ENCODE measurements at regions not wholly inside any gene's neighbourhood (a gene's known extent, or its start where the extent isn't known, plus 50 kb on each side); places are given as distances from the start of the nearest gene placed in this dataset.
"Not testable (repeated sequence)": the region's sequence is repeated elsewhere in the genome, so short reads cannot be mapped to it uniquely, and the experiment has no call there.

DNA sequence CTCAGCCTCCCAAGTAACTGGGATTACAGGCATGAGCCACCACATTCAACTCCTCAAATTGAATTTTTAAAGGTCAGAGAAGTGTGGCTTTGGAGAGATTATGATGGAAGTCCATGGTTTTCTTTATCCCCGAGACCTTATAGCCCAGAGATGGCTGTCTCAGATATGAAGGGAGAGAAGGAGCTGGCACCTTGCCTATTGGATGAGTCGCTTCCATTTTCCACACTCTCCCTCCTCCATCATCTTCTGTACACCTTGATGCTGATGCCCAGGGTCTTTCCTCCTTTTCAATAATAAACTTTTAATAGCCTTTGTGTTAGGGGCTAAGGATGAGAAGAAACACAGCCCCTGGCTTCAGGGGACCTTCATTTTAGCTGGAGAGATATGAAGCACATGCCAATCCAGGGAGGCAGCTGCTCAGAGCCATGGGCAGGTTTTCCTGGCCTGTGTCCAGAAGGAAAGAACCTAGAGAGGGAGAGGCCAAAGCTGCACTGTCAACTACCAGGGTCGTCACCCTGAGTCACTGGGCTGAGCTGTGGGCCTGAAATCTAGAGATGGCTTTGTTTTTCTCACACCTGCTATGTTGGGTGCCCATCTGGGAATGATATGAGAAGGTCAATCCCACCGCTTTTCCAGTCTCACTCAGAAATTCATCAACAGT, 146.0 kb upstream of the SERTAD2 start:
- peak; percentile 16 for DNase-seq

DNA sequence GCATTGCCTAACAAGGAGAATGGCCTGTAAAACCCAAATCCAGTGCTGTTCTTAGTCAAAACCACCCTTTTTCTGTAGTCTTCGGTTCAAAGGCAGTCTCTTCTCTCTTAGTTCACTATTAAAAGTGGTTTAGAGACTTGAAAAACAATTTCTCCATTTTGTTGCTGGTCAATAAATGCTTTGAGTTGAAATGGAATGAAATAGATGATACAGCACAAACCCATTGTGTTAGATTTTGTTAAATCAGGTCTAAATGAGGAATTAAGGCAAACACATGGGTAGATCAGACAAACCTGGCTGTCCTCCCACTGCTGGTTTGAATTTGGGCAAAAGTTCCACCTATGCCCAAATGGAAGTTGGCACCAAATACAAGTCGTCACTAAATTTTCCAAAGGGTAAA, 150.1 kb upstream of the SERTAD2 start:
- no peak for DNase-seq

DNA sequence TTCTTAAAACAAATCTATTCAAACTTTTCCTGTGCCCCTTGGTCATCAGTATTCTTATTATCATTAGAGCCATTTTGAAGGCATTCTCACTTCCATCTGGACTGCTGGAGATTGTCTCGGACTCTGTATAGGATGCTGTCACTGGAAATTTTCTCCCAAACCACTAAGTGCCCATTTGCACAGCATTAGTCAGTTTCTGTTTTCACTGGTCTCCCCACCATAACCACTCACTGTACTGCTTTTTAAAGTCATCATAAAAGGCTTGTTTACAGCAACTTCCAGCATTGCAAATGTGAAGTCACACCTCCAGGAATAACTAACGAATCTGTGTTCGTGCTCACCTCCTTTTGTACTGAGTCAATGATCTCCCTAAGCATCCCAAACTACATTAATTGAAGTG, 150.9 kb upstream of the SERTAD2 start:
- DNase-seq: no peak

DNA sequence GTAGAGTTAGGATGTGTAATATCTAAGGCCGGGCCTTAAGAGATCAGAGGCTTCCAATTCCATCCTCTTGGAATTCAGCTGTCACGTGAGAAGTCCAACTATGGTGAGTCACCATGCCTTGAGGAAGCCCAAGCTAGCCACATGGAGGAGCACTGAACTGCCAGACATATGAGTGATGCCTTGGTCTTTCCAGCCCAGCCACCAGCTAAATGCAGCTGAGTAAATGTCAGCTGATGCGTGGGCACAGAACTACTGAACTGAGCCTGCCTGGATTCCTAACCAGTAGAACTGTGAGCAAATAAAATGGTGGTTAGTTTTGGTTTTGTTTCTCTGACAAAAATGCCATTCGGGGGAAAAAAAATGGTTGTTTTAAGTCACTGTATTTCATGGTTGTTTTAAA, 153.7 kb upstream of the SERTAD2 start:
- peak; percentile 5 for DNase-seq

DNA sequence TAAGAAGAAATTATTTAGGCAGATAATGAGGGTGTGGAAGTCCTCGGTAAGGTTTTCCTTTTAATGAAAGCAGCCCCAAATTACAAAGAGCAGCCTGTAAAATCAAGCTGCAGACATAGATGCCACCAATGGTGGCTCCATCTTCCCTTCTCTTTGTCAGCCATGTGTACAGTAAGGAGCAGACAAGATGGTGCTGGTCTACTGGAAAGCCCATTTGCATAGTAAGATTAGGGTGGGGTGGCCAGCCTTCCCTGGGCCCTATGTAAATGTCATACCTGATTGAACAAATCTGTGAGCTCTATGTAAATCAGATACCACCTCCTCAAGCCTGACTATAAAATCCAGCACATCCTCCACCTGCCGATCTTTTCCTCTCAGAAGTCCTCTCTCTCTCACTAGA, 154.4 kb upstream of the SERTAD2 start:
- DNase-seq: peak; percentile 8

DNA sequence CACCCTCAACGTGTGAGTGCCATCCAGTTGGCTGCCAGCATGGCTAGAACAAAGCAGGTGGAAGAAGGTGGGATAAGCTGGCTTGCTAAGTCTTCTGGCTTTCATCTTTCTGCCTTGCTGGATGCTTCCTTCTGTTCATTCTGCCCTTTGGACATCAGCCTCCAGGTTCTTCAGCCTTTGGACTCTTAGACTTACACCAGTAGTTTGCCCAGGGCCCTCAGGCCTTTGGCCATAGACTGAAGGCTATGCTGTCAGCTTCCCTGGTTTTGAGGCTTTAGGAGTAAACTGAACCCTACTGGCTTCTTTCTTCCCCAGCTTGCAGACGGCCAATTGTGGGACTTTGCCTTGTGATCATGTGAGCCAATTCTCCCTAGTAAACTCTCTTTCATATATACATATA, 155.0 kb upstream of the SERTAD2 start:
- no peak for DNase-seq

DNA sequence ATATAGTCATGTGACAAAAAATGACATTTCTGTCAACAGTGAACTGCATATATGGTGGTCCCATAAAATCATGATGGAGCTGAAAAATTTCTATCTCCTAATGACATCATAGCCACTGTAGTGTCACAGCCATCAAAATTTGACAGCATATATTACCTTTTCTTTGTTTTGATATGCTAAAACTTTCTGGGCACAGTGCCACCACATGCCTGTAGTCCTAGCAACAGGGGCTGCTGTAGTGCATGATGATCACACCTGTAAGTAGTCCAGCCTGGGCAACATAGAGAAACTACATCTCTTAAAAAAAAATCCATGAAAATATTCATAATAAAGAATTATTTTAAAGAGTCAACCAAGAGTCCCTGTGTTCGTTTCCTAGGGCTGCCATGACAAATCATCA, 155.5 kb upstream of the SERTAD2 start:
- DNase-seq: peak; percentile 1

DNA sequence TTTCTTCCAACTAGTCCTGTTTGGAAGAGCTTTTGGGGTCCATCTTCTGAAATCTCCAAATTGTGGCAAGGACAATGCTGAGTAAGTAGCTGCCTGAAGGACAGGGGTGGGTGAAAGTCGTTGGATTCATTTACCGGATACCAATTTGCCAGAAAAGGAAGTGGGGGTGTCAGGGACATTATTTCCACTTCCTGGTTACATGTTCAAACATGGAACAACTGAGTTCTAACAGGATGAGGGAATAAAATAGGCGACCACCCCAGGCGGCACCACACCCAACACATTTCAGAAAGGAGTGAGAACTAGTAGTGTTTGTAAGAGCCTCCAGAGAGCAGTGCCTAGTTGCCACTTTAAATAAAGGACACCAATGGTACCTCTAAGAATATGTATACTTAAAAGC, 158.6 kb upstream of the SERTAD2 start:
- no peak for DNase-seq

DNA sequence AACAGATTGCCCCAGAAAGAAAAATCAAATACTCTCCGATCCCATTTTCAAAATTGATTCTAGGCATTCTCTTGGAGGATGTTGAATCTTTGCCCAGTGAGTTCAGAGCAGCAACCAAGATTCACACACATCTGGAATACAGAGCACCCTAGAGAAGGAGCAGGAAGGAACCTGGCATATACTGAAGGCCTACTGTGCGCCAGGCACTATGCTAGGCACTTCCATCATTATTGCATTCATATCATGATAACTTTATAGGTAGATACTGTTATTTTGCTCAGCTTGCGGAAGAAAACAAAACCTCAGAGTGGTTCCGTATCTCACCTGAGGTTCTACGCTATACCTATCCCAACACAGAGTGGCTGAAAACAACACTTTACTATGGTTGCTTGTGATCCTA, 160.3 kb upstream of the SERTAD2 start:
- DNase-seq: no peak

DNA sequence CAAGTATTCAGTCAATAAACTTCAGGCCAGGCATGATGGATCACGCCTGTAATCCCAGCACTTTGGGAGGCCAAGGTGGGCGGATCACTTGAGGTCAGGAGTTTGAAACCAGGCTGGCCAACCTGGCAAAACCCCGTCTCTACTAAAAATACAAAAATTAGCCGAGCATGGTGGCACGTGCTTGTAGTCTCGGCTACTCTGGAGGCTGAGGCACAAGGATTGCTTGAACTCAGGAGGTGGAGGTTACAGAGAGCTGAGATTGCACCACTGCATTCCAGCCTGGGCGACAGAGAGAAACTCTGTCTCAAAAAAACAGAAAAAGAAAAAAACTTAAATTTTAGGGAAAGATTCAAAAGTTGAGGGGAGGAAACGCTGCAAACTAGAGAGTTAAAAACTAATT, 162.8 kb upstream of the SERTAD2 start:
- DNase-seq: not testable (repeated sequence)

DNA sequence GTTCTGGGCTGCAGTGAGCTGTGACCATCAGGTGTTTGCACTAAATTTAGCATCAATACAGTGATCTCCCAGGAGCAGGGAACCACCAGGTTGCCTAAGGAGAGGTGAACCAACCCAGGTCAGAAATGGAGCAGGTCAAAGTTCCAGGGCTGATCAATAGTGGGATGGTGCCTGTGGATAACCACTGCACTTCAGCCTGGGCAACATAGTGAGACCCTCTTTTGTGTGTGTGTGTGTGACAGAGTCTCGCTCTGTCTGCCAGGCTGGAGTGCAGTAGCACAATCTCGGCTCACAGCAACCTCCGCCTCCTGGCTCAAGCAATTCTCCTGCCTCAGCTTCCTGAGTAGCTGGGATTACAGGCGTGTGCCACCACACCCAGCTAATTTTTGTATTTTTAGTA, 163.7 kb upstream of the SERTAD2 start:
- no peak for DNase-seq

DNA sequence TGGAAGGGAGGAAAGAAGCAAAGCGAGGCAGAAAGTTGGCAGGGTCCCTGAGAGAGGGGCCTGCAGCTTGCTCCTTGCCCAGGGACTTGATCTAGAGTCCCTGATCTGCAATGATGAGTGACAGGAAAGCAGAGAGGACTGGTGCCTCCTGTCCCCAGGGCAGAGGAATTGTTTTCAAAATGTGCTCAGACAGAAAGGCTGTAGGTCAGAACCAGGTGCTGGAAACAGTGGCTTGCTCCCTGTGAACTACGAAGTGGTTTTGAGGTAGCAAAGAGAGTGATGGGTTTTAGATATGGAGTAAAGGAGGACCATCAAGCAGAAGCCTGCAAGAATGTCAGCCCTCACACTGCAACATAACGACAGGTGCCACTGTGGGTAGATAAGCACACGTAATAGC, 164.9 kb upstream of the SERTAD2 start:
- no peak for DNase-seq

DNA sequence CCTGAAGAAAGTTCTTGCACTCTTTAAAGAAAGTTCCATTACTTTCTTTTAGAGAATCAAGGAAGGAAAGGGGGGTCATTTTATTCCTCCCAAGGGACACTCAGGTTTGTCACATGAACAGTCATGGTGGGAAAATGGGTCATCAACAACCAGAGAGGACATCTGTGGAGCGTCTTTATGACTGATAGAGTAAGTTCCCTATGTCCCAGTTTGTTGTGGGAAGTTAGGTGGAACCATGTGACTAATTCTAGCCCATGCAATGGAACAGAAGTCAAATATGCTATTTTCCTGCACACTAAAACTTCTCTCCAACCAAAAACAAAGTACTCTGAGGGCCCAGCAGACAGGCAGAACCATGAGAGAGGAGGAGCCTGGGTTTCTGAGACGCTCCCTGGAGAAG, 165.6 kb upstream of the SERTAD2 start:
- DNase-seq: no peak

DNA sequence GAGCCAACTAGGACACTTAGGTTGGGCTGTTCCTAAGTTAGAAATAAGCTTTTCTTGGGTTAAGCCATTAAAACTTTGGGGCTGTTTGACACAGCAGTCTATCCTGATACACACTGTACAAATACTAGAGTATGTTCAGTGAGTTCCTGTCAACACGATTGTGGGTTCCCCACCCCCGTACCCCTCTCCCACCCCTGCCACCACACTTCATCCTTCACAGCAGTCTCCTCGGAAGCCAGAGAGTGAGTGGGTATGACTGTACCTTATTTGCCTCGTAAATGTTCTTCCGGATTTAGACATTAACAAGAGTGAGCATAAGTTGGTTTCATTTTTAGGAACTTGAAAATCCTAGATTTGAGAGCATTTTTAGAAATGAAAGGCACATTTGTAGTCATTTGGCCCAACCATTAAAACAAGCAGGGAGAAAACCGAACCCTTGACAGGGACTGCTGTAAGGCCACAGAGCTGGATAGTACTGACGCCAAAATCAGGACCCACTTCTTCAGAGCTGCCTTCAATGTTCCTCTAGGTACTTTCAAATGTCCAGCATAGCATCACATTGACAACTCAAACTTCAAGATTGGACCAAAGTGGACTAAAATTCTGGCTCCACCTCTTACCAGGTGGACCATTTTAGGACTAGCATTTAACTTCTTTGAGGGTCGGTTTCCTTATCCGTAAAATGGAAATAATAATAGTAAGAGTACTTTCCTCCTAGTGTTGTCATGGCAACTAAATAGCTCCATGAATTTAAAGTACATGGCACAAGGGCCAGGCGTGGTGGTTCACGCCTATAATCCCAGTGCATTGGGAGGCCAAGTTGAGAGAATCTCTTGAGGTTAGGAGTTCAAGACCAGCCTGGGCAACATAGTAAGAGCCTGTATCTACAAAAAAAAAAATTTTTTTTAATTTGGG, 166.3 kb upstream of the SERTAD2 start:
- DNase-seq: no peak

DNA sequence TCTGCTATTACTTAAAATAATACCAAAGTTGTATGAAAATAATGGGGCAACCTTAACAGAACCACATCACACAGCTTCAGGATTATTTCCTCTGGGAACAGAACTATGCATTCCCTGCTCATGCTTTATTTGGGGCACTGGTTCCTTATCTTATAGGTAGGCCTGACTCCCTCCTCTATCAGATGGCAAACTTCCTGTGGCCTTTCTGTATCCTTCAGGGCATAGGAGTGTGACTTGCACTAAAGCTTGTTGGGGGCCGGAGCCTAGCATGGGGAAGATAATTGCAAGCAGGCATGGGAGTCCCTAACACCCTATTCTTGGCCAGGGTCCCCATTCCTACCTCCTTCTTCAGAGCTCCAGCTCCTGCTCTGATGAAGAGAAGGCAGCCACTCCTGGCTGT, 167.2 kb upstream of the SERTAD2 start:
- no peak for DNase-seq

DNA sequence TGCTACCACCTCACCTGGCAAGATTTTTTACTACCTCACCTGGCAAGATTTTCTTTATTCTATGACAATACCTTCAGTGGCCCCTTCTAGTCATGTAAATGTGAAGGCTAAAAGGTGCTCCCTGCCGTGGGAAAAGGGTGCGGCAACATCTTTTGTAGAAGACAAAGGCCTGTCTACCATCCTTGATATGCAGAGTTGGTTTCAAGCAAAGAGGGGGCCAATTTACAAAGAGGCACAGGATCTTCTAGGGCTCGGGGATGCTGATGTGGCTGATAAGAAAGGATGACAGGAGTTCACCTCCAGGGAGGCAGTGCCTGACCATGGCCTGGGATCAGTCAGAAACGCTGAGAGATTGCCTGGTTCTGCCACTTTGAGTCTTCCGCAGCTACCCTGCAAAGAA, 165.4 kb upstream of the SLC1A4 start:
- DNase-seq: no peak

DNA sequence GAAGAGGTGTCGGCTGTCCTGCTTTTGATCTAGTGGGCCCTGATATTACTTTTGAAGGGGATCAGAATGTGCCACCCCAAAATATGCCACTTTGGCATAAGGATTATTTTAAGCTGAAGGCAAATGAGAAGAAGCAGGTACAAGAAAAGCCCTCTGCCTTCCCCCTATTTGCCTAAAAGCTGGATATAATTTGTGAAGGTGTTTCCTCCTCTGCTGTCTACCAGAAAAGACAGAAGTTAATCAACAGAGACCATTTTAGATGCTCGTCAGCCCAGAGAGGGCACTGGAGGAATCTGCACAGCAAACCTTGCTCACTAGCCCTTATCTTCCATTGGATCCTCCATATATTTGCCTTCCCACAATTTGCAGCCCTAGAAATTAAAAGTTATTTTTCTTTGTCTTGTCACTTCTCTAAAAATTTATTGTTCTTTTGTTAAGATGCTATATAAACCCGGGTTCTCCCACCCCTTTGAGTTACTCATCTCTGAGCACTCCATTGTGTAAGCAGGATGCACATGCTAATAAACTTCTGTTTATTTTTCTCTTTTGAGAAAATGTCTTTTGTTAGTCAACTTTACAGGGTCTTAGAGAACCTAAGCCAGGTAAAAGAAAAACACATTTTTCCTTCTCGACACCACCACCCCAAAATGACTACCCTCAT, 163.2 kb upstream of the SLC1A4 start:
- DNase-seq: no peak

DNA sequence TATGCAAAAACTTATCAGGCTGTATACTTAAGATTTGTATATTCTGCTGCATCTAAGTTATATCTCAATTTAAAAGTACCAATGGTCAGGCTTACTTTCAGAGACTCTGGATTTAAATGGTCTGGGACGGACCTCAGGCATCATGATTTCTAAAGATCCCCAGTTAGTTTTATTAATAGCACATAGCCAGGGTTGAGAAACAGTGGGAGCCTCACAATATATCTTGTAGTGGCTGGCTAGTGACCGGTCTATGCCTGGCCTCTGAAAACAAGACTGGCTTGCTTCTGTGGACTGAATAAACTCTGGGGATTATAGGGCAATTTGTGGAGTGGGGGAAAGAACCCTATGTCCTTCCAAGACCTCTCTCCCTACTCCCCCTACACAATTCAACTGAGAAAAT, 162.5 kb upstream of the SLC1A4 start:
- DNase-seq: no peak

DNA sequence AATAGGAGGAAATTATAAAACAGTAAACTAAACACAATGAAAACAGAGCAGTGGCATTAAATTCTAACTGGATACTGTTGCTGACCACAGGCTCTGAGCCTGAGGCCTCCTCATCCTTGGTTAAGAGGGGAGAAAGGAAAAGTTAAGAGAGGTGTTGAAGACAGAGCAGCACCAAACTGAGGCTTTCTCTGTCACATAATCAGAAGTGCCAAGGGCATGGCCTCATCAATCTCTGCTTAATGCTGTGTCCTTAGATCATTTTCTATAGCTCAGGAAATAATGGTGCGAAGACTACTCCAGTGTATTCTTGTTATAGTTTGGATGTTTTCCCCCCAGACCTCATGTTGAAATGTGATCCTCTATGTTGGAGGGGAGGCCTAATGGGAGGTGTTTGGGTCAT, 160.9 kb upstream of the SLC1A4 start:
- DNase-seq: no peak

DNA sequence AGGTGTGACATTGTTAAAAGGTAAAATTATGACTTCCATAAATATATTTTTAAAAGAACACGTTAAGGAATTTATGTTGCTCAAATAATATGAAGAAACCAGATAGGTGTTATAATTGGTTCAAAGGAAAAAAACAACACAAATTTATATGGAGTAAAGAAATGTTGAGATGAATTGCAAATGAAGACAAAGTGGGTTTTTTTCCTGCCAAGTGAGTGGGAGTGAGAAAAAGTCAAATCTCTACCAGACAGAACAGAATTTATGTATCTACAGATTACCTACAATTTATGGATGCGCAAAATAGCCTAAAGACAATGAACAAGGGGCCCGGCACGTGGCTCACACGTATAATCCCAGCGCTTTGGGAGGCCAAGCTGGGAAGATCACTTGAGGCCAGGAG, 159.7 kb upstream of the SLC1A4 start:
- no peak for DNase-seq

DNA sequence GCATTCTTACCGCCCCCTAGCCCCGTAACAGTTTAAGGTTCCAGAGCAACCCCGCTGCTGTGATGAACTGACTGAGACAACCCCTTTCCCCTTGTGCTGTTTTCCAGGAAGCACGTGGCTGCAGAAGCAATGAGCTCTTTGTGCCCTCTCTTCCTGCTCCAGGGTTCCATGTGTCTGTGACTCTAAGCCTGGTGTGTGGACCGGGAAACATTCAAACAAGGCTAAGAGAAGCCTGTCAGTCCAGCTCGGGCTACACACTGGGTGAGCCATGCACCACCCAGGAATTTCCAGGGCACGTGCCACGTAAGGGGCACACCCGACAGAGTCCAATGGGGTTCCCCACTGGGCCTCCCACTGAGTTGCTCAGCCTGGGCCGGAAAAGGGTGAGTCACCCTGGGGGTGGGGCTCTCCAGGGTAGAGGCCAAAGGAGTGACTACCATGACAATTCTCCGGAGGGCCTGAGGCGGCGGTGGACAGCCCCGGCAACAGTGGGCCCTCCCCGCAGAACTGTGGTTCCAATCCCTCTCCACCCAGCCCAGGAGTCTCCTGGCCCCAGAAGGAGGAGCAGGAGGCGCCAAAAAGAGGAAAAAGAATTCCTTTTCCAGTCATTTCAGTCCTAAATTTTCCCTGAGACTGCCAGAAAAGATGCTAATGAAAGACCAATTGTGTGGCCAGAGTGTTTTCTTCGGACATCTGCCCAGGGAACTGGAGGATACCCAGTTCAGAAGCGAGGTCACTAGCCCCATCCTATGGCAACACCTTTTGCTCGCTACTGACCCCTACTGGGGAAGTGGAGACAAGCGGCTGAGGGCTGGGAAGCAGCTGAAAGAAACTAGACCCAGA, 157.8 kb upstream of the SLC1A4 start:
- peak; percentile 11 for DNase-seq

DNA sequence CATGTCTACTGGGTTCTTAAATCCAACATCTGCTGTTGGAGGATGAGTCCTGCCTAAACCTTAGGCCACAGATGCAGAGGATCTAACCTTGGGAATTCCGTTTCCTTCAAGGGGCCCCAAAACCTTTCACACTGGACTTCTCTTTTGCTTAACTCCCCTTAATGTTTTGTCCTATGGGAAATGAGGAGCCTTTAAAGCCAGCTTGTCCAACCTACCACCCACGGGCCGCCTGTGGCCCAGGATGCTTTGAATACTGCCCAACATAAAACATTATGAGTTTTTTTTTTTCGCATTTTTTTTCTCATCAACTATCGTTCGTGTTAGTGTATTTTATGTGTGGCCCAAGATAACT, 157.2 kb upstream of the SLC1A4 start:
- no peak for DNase-seq

DNA sequence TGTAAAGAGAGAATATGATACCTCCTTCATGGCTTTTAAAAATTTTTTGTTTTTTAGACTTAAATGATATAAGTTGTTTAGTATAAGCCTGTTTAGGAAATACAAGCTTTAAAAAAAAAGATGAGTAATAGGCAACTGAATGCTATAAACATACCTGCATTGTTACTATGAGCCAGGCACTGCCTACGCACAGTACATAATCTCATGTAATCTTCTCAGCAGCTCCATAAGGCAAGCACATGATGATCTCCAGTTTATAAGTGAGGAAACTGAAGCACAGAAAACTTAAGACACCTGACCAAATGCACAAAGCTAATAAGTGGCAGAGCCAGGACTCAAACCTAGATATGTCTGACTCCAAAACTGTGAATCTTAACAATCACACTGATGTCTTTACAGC, 156.3 kb upstream of the SLC1A4 start:
- no peak for DNase-seq
